ENCODE measurements at regions not wholly inside any gene's neighbourhood (a gene's known extent, or its start where the extent isn't known, plus 50 kb on each side); places are given as distances from the start of the nearest gene placed in this dataset.

DNA sequence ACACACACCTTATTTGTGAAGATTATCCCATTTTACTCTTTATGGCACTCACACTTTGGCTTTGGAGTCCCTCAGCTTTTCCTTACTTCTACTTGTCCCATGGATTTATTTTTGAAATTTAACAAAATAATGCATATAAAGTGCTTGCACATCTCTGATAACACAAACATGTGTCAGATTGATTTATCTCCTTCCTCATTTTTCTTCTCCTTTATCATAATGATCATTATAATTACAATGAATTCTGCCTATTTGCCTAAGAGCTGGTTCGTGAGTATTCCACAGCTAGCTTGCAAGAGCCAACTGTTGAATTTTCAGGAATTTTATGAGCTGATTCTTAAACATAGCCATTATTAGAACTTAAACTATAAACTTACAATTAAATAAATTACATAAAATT is 347.7 kb downstream of the CHSY3 start:
- Histone ChIP-seq H3K27me3 (ENCODE audit: insufficient read depth) (no peaks in the 10 kb centered on the region), H4K20me1 (replicated peaks; ENCODE audit: insufficient read depth) (no peaks in the 10 kb centered on the region), H3K9me2 (ENCODE audit: insufficient read depth) (no peaks in the 10 kb centered on the region), H3K27ac (ENCODE audit: low read depth) (no peak overlapping the region), H3F3A (replicated peaks; ENCODE audit: low read depth) (no peaks in the 10 kb centered on the region), H2AFZ (no peak overlapping the region), H3K79me2 (replicated peaks; ENCODE audit: insufficient read depth) (no peaks in the 10 kb centered on the region), H3K4me3 (no peak overlapping the region), H3K4me1 (ENCODE audit: insufficient read depth) (no peaks in the 10 kb centered on the region), H3K36me3 (ENCODE audit: insufficient read depth) (peaks cover 7% of the 10 kb centered on the region; the same call in 1 of the 2 replicates), H3K4me2 (no peak overlapping the region)
- H3K27ac Mint-ChIP-seq, result no peak overlapping the region
- peaks cover 15% of the 10 kb centered on the region; the same call in 2 of the 3 replicates for H3K9me3 Mint-ChIP-seq
- no peaks in the 10 kb centered on the region for H3K27me3 Mint-ChIP-seq (ENCODE audit: insufficient read depth, low read depth, poor library complexity)
- 0 out of 3 replicates have a peak, but pooled peaks cover 7% of the 10 kb centered on the region for H3K36me3 Mint-ChIP-seq (ENCODE audit: low read depth)
- DNase-seq (ENCODE audit: low spot score), result no peak
- no peak for ATAC-seq
- H3K4me3 Mint-ChIP-seq, result no peak overlapping the region
- H3K4me1 Mint-ChIP-seq, result no peaks in the 10 kb centered on the region; the same call in 2 of the 3 replicates
- TF ChIP-seq EZH2phosphoT487 (IDR thresholded peaks at IDR 0.05; ENCODE audit: unreplicated experiment), result no peak

DNA sequence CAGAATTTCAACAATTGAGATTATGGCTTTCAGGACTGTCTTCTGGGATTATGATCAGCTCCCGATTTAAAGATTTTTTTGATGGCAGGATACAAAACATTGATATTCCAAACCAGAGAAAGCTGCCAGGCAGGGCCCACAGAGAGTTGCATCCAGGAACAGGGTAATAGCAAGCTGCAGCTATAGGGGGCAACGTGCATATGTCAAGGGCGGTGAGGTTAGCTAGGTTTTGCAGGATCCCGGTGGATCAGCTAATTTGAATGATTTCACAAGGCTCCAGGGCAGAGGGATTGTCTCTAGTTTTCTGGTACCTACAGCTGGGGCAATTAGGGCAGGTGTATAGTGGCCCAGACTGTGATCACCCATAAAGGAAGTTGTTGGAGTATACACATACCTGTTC is 339.4 kb downstream of the CHSY3 start:
- no peak overlapping the region for H3K4me3 Mint-ChIP-seq
- Histone ChIP-seq H3K4me2 (no peak overlapping the region), H3K79me2 (replicated peaks; ENCODE audit: insufficient read depth) (no peaks in the 10 kb centered on the region), H3K4me3 (no peak overlapping the region), H4K20me1 (replicated peaks; ENCODE audit: insufficient read depth) (no peaks in the 10 kb centered on the region), H3K27ac (ENCODE audit: low read depth) (no peak overlapping the region), H3K27me3 (ENCODE audit: insufficient read depth) (no peaks in the 10 kb centered on the region), H3F3A (replicated peaks; ENCODE audit: low read depth) (no peaks in the 10 kb centered on the region), H3K9me2 (ENCODE audit: insufficient read depth) (no peaks in the 10 kb centered on the region), H3K4me1 (ENCODE audit: insufficient read depth) (no peaks in the 10 kb centered on the region), H3K36me3 (ENCODE audit: insufficient read depth) (no peaks in the 10 kb centered on the region), H2AFZ (no peak overlapping the region)
- peak; percentile 81 for ATAC-seq
- DNase-seq (ENCODE audit: low spot score), result peak; percentile 54
- H3K27me3 Mint-ChIP-seq (ENCODE audit: insufficient read depth, low read depth, poor library complexity), result no peaks in the 10 kb centered on the region
- no peak overlapping the region for H3K27ac Mint-ChIP-seq
- H3K36me3 Mint-ChIP-seq (ENCODE audit: low read depth), result no peaks in the 10 kb centered on the region
- no peaks in the 10 kb centered on the region; the same call in 2 of the 3 replicates for H3K4me1 Mint-ChIP-seq
- H3K9me3 Mint-ChIP-seq, result no peaks in the 10 kb centered on the region
- TF ChIP-seq POLR2AphosphoS5 (IDR thresholded peaks at IDR 0.05; ENCODE audit: low read depth) (no peak), JUNB (IDR thresholded peaks at IDR 0.05; ENCODE audit: unreplicated experiment) (no peak), ZNF331 (CRISPR knock-in tag; IDR thresholded peaks at IDR 0.05; ENCODE audit: low read depth) (no peak), NANOG (IDR thresholded peaks at IDR 0.05; ENCODE audit: borderline replicate concordance) (no peak), EZH2 (IDR thresholded peaks at IDR 0.05; ENCODE audit: low read depth, unreplicated experiment) (no peak), STAT1 (IDR thresholded peaks at IDR 0.05; ENCODE audit: unreplicated experiment) (no peak), CREB1 (CRISPR knock-in tag; IDR thresholded peaks at IDR 0.05; ENCODE audit: low read depth) (no peak)
- TF ChIP-seq, protein P1, sequence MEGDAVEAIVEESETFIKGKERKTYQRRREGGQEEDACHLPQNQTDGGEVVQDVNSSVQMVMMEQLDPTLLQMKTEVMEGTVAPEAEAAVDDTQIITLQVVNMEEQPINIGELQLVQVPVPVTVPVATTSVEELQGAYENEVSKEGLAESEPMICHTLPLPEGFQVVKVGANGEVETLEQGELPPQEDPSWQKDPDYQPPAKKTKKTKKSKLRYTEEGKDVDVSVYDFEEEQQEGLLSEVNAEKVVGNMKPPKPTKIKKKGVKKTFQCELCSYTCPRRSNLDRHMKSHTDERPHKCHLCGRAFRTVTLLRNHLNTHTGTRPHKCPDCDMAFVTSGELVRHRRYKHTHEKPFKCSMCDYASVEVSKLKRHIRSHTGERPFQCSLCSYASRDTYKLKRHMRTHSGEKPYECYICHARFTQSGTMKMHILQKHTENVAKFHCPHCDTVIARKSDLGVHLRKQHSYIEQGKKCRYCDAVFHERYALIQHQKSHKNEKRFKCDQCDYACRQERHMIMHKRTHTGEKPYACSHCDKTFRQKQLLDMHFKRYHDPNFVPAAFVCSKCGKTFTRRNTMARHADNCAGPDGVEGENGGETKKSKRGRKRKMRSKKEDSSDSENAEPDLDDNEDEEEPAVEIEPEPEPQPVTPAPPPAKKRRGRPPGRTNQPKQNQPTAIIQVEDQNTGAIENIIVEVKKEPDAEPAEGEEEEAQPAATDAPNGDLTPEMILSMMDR (conservative IDR thresholded peaks at IDR 0.05; ENCODE audit: low read depth in 2 of 2), result peak; percentile 44 to 60

DNA sequence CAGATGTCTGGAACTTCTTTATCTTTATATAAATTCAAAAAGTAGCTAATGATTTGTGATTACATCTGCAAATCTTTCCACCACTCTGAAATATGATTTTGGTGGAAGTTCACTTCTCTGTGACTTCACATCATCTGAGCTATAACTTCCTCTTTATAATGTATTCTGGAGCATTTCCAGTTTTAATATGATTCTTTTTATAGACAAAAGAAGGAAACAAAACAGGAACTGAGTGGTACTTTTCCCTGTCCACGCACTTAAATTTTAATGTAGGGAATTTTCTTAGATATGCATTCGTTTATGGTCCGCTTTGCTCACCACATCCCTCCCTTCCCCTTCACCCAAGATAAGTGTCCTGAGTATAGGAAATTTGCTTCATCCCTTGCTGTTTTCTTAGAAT is 333.5 kb downstream of the CHSY3 start:
- no peaks in the 10 kb centered on the region for H3K27me3 ChIP-seq (ENCODE audit: insufficient read depth)
- TF ChIP-seq, protein P1 (conservative IDR thresholded peaks at IDR 0.05; ENCODE audit: low read depth in 2 of 2), result no peak
- Mint-ChIP-seq H3K27me3 (ENCODE audit: insufficient read depth, low read depth, poor library complexity) (no peaks in the 10 kb centered on the region), H3K4me3 (no peak overlapping the region), H3K9me3 (no peaks in the 10 kb centered on the region; the same call in 2 of the 3 replicates), H3K4me1 (no peaks in the 10 kb centered on the region), H3K27ac (no peak overlapping the region), H3K36me3 (ENCODE audit: low read depth) (no peaks in the 10 kb centered on the region)
- DNase-seq (ENCODE audit: low spot score) (no peak), ATAC-seq (no peak)
- H3K4me1 ChIP-seq (ENCODE audit: insufficient read depth), result no peaks in the 10 kb centered on the region
- H4K20me1 ChIP-seq (replicated peaks; ENCODE audit: insufficient read depth), result no peaks in the 10 kb centered on the region
- no peak overlapping the region for H2AFZ ChIP-seq
- H3K36me3 ChIP-seq (ENCODE audit: insufficient read depth), result no peaks in the 10 kb centered on the region
- no peaks in the 10 kb centered on the region for H3K9me2 ChIP-seq (ENCODE audit: insufficient read depth)
- no peak overlapping the region for H3K4me3 ChIP-seq
- no peaks in the 10 kb centered on the region for H3K79me2 ChIP-seq (replicated peaks; ENCODE audit: insufficient read depth)
- no peaks in the 10 kb centered on the region for H3F3A ChIP-seq (replicated peaks; ENCODE audit: low read depth)
- H3K27ac ChIP-seq (ENCODE audit: low read depth), result no peak overlapping the region
- no peak overlapping the region for H3K4me2 ChIP-seq

All from GM23338 (cell line).